ENCODE measurements at regions not wholly inside any gene's neighbourhood (a gene's known extent, or its start where the extent isn't known, plus 50 kb on each side); places are given as distances from the start of the nearest gene placed in this dataset.

DNA sequence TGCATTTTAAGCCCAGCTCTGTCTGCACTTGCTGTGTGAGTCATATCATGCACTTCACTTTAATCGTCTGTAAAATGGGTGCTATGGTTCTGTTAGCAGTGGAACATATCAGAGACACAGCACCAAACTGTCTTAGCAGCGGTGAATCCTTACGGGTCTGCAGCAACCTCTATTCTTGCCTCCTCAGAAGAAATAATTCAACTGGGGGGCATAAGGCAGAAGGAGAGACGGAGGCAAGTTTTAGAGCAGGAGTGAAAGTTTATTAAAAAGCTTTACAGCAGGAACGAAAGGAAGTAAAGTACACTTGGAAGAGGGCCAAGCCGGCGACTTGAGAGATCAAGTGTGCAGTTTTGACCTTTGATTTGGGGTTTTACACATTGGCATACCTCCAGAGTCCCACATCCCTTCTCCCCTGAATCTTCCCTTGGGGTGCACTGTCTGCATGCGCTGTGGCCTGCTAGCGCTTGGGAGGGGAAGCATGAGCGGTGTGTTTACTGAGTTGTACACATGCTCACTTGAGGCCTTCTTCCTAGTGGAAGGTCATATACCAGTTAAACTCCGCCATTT, 109.8 kb downstream of the DDX1 start:
- TF ChIP-seq, protein P1, sequence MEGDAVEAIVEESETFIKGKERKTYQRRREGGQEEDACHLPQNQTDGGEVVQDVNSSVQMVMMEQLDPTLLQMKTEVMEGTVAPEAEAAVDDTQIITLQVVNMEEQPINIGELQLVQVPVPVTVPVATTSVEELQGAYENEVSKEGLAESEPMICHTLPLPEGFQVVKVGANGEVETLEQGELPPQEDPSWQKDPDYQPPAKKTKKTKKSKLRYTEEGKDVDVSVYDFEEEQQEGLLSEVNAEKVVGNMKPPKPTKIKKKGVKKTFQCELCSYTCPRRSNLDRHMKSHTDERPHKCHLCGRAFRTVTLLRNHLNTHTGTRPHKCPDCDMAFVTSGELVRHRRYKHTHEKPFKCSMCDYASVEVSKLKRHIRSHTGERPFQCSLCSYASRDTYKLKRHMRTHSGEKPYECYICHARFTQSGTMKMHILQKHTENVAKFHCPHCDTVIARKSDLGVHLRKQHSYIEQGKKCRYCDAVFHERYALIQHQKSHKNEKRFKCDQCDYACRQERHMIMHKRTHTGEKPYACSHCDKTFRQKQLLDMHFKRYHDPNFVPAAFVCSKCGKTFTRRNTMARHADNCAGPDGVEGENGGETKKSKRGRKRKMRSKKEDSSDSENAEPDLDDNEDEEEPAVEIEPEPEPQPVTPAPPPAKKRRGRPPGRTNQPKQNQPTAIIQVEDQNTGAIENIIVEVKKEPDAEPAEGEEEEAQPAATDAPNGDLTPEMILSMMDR (IDR thresholded peaks at IDR 0.05; ENCODE audit: borderline replicate concordance, control extremely low read depth, extremely low read depth, insufficient read depth, missing control alignments) = no peak
- in situ Hi-C loops (cut with MboI; ENCODE audit: low sequenced_read_pairs, unreplicated experiment) = no loop called here
- no peak for DNase-seq (ENCODE audit: low spot score)

DNA sequence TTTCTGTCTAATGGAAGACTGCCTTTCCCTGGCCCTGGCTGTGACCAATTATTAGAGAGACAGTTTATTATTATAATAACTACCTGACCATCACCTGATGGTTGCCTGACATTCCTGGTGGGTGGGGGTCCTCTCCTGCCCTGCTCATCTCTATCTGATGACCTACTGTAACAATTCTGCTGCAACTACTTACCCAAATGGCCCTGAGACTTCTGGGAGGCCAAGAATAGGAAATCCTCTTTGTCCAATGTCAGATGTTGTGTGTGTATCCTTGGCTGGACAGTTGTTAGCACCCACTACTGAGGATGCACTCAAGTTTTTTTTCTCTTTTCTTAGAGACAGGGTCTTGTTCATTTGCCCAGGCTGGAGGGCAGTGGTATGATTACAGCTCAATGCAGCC, 110.3 kb downstream of the DDX1 start:
- in situ Hi-C loops (cut with MboI; ENCODE audit: low sequenced_read_pairs, unreplicated experiment) = no loop called here
- DNase-seq (ENCODE audit: low spot score) = no peak
- TF ChIP-seq, protein P1 (IDR thresholded peaks at IDR 0.05; ENCODE audit: borderline replicate concordance, control extremely low read depth, extremely low read depth, insufficient read depth, missing control alignments) = no peak

DNA sequence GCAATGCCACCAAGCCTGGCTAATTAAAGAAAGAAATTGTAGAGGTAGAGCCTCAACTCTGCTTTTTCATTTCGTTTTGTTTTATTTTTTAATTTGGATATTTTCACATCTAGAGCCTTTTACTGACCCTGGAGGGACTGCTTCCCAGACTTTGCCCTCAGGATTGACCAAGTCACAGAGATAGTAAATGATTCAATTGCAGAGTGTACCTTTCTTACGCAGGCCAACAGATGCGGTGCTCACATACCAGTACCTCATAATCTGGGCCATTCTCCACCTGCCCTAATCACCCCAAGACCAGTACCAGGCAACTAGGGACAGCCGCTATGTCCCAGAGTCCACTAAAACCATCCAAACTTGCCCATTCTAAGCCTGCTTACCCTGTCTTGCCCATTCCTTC, 110.8 kb downstream of the DDX1 start:
- in situ Hi-C loops (cut with MboI; ENCODE audit: low sequenced_read_pairs, unreplicated experiment) = no loop called here
- DNase-seq (ENCODE audit: low spot score) = no peak
- TF ChIP-seq, protein P1 (IDR thresholded peaks at IDR 0.05; ENCODE audit: borderline replicate concordance, control extremely low read depth, extremely low read depth, insufficient read depth, missing control alignments) = no peak

DNA sequence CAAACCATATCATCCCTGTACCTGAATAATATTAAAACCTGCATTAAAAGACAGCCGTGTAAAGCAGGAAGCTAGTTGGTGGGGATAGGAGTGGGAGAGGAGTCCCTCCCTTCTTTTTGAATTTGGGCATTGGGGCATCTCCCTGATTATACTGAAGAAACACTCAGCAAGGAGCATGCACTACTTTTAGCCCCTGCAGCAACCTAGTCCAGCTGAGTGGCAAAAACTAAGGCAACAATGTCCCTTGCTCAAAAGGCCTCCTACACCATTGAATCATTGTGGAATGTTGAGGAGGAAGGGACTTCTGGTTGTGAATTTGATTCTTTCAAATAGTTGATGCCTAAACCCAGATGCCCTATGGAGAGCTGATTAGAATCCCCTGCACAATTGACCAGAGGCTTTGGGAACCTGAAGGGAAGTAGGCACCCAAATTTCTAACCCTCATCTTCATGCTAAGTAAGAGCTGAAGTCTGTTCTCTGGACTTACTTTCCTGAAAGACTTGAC, 111.7 kb downstream of the DDX1 start:
- TF ChIP-seq, protein P1 (IDR thresholded peaks at IDR 0.05; ENCODE audit: borderline replicate concordance, control extremely low read depth, extremely low read depth, insufficient read depth, missing control alignments) = no peak
- in situ Hi-C loops (cut with MboI; ENCODE audit: low sequenced_read_pairs, unreplicated experiment) = no loop called here
- DNase-seq (ENCODE audit: low spot score) = no peak

DNA sequence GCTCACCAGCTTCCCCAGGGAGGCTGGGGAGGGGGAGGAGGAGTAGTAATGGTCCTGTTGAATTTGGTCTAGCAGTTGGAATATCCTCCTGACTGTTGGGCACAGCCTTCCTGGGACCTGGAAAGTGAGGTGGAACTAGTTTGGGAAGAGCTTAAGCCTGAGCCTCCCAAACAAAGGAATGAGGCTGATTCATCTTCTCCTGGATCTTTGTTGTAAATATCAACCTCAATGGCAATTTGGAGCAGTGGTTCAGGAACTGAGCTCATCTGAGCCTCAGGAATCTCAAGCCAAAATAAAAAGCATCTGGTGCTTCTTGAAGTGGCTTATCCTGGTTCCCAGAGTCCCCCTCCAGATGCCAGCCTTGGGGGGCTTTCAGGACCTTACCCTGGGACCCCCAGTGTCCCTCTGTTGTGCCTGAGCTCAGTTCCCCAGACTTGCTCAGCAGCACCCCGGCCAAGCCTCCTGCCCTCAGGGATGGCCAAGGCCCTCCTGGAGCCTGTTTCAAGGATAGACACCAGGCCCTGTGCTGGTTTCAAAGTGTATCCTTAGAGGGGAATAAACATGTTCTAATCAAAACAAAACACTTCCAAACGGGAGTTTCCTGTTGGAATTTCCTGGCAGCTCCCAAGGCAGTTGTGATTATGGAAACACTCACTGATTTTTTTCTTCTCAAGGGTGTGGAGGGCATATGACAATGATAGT, 112.6 kb downstream of the DDX1 start:
- DNase-seq (ENCODE audit: low spot score) = no peak
- in situ Hi-C loops (cut with MboI; ENCODE audit: low sequenced_read_pairs, unreplicated experiment) = no loop called here
- TF ChIP-seq, protein P1 (IDR thresholded peaks at IDR 0.05; ENCODE audit: borderline replicate concordance, control extremely low read depth, extremely low read depth, insufficient read depth, missing control alignments) = no peak

DNA sequence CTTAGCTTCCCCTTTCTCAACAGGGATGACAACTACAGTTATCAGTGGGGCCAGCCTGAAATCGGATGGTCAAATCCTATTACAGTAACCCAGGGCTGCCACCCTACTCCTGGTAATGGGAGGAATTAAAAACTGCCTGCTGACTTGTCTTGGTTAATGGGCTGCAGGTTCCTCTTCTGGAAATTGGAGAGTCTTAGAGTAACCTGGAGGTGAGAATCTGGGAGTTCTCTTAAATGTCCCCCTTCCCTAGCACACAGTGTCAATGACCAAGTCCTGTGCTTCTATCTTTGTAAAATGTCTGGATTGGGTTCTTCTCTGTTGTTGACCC, 113.1 kb downstream of the DDX1 start:
- no peak for DNase-seq (ENCODE audit: low spot score)
- in situ Hi-C loops (cut with MboI; ENCODE audit: low sequenced_read_pairs, unreplicated experiment) = no loop called here
- TF ChIP-seq, protein P1 (IDR thresholded peaks at IDR 0.05; ENCODE audit: borderline replicate concordance, control extremely low read depth, extremely low read depth, insufficient read depth, missing control alignments) = no peak
